Effector memory CD4-positive, alpha-beta T cell (primary cell): ENCODE measurements at regions not wholly inside any gene's neighbourhood (a gene's known extent, or its start where the extent isn't known, plus 50 kb on each side); places are given as distances from the start of the nearest gene placed in this dataset.

ENCODE experiments used
- DNase-seq, 3 donors: peaks; one replicate each; pipeline ENCODE4 v3.0.0-alpha.2; 2020
- H3K27ac ChIP-seq: 2 replicates; pipeline ENCODE4 v1.7.0; 2013; ENCODE audit warnings: mild to moderate bottlenecking, low read length, moderate library complexity; ENCODE audit not compliant: insufficient read depth, poor library complexity, severe bottlenecking
- H3K27me3 ChIP-seq: replicated peaks from 2 replicates; pipeline ENCODE4 v1.7.0; 2013; ENCODE audit warnings: mild to moderate bottlenecking, low read length; ENCODE audit not compliant: insufficient read depth, control insufficient read depth, poor library complexity, severe bottlenecking
- H3K36me3 ChIP-seq: 2 replicates; pipeline ENCODE4 v1.7.0; 2013; ENCODE audit warnings: mild to moderate bottlenecking, low read length, moderate library complexity; ENCODE audit not compliant: control insufficient read depth, insufficient read depth
- H3K4me1 ChIP-seq: 2 replicates; pipeline ENCODE4 v1.7.0; 2013; ENCODE audit warnings: low read length, mild to moderate bottlenecking; ENCODE audit not compliant: control insufficient read depth, insufficient read depth, poor library complexity, severe bottlenecking
- H3K4me3 ChIP-seq: 2 replicates; pipeline ENCODE4 v1.7.0; 2013; ENCODE audit warnings: low read length, low read depth, mild to moderate bottlenecking; ENCODE audit not compliant: insufficient read depth, poor library complexity, severe bottlenecking
- H3K9me3 ChIP-seq: 2 replicates; pipeline ENCODE4 v1.7.0; 2013; ENCODE audit warnings: mild to moderate bottlenecking, low read length, moderate library complexity; ENCODE audit not compliant: control insufficient read depth

GRCh38 chr10:5303504-5303903 lies 61.3 kb upstream of the UCN3 start:
- no peaks in the 10 kb centered on the region for H3K4me1 ChIP-seq
- no peak for DNase-seq
- no peaks in the 10 kb centered on the region for H3K36me3 ChIP-seq
- no peaks in the 10 kb centered on the region for H3K27me3 ChIP-seq
- no peaks in the 10 kb centered on the region for H3K9me3 ChIP-seq
- H3K4me3 ChIP-seq: no peak overlapping the region
- H3K27ac ChIP-seq: no peak overlapping the region

GRCh38 chr10:5305374-5305773 lies 59.4 kb upstream of the UCN3 start:
- Histone ChIP-seq H3K27ac (no peak overlapping the region), H3K36me3 (no peaks in the 10 kb centered on the region), H3K9me3 (no peaks in the 10 kb centered on the region), H3K27me3 (no peaks in the 10 kb centered on the region), H3K4me1 (no peaks in the 10 kb centered on the region), H3K4me3 (no peak overlapping the region)
- no peak for DNase-seq

- no peaks in the 10 kb centered on the region for H3K9me3 ChIP-seq
- H3K4me1 ChIP-seq: peaks cover 3% of the 10 kb centered on the region
- H3K27me3 ChIP-seq: no peaks in the 10 kb centered on the region
- no peak for DNase-seq
- H3K27ac ChIP-seq: no peak overlapping the region
- H3K36me3 ChIP-seq: no peaks in the 10 kb centered on the region
- H3K4me3 ChIP-seq: no peak overlapping the region
Observed at GRCh38 chr10:5310914-5311313, 53.9 kb upstream of the UCN3 start.

- H3K9me3 ChIP-seq: no peaks in the 10 kb centered on the region
- H3K27ac ChIP-seq: no peak overlapping the region
- no peaks in the 10 kb centered on the region for H3K36me3 ChIP-seq
- no peak overlapping the region for H3K4me3 ChIP-seq
- DNase-seq: no peak
- H3K27me3 ChIP-seq: no peaks in the 10 kb centered on the region
- H3K4me1 ChIP-seq: peaks cover 3% of the 10 kb centered on the region
Observed at GRCh38 chr10:5311617-5312016, 53.1 kb upstream of the UCN3 start.

GRCh38 chr10:5314840-5315239 lies 49.9 kb upstream of the UCN3 start:
- DNase-seq: no peak
- H3K36me3 ChIP-seq: no peaks in the 10 kb centered on the region
- no peaks in the 10 kb centered on the region for H3K27me3 ChIP-seq
- H3K4me1 ChIP-seq: peaks cover 7% of the 10 kb centered on the region
- no peak overlapping the region for H3K27ac ChIP-seq
- no peak overlapping the region for H3K4me3 ChIP-seq
- no peaks in the 10 kb centered on the region for H3K9me3 ChIP-seq
